OCI-LY1 (cell line): ENCODE measurements at regions not wholly inside any gene's neighbourhood (a gene's known extent, or its start where the extent isn't known, plus 50 kb on each side); places are given as distances from the start of the nearest gene placed in this dataset.

Experiments
- EZH2 ChIP-seq: fragments of 200-600 bp; sonication (generic), shearing (Covaris generic); IDR thresholded peaks from 2 replicates; pipeline ENCODE4 v1.8.0; 2017; ENCODE audit warnings: borderline replicate concordance, mixed run types, mild to moderate bottlenecking, antibody characterized with exemption, low read length, moderate library complexity, mixed read lengths
- TF ChIP-seq, protein P1 (sequence below): fragments of 200-600 bp; sonication (generic), shearing (Covaris generic); IDR thresholded peaks from 2 replicates; pipeline ENCODE4 v1.5.1; 2017; ENCODE audit warnings: mild to moderate bottlenecking, antibody characterized with exemption, low read length, moderate library complexity, mixed read lengths

- TF ChIP-seq, protein P1, sequence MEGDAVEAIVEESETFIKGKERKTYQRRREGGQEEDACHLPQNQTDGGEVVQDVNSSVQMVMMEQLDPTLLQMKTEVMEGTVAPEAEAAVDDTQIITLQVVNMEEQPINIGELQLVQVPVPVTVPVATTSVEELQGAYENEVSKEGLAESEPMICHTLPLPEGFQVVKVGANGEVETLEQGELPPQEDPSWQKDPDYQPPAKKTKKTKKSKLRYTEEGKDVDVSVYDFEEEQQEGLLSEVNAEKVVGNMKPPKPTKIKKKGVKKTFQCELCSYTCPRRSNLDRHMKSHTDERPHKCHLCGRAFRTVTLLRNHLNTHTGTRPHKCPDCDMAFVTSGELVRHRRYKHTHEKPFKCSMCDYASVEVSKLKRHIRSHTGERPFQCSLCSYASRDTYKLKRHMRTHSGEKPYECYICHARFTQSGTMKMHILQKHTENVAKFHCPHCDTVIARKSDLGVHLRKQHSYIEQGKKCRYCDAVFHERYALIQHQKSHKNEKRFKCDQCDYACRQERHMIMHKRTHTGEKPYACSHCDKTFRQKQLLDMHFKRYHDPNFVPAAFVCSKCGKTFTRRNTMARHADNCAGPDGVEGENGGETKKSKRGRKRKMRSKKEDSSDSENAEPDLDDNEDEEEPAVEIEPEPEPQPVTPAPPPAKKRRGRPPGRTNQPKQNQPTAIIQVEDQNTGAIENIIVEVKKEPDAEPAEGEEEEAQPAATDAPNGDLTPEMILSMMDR: peak; percentile 63
- TF ChIP-seq EZH2: no peak
Measured at GRCh38 chr9:11319538-11319937, 706.7 kb upstream of the PTPRD start.
